Prostate gland (tissue), 2 donors: ENCODE measurements at regions not wholly inside any gene's neighbourhood (a gene's known extent, or its start where the extent isn't known, plus 50 kb on each side); places are given as distances from the start of the nearest gene placed in this dataset.

Experiments used
- DNase-seq: peaks from one replicate; pipeline ENCODE4 v3.0.0-alpha.2; 2019; ENCODE audit warnings: low spot score
- H3K27ac ChIP-seq, 2 donors: fragments of 200-600 bp; sonication (generic); 2 replicates each; pipeline ENCODE4 v1.5.1; 2017 to 2019
- H3K27me3 ChIP-seq: fragments of 200-600 bp; sonication (generic); replicated peaks from 2 replicates; pipeline ENCODE4 v1.5.1; 2019; ENCODE audit not compliant: insufficient read depth
- H3K36me3 ChIP-seq, 2 donors: fragments of 200-600 bp; sonication (generic); 1 replicate in 1 of 2; 2 replicates in 1 of 2; pipeline versions ENCODE4 v1.5.1 to v1.8.1; 2017 to 2019
- H3K4me1 ChIP-seq: fragments of 200-600 bp; sonication (generic); replicated peaks from 2 replicates; pipeline ENCODE4 v1.5.1; 2019
- H3K4me3 ChIP-seq, 2 donors: fragments of 200-600 bp; sonication (generic); 2 replicates each; pipeline ENCODE4 v1.5.1; 2017 to 2019
- H3K9me3 ChIP-seq: fragments of 200-600 bp; sonication (generic); 2 replicates; pipeline ENCODE4 v1.5.1; 2017
- CTCF ChIP-seq, 4 experiments: fragments of 200-600 bp in 2 of 4; fragments of 450-650 bp in 2 of 4; sonication (generic) in 2 of 4; IDR thresholded peaks; 1 replicate in 3 of 4; 2 replicates in 1 of 4; pipeline ENCODE4 v1.5.1; 2016 to 2019; ENCODE audit warnings: antibody characterized with exemption in 4 of 4, mild to moderate bottlenecking in 2 of 4, moderate library complexity in 2 of 4
- POLR2A ChIP-seq: fragments of 450-650 bp; IDR thresholded peaks from one replicate; pipeline ENCODE4 v1.6.1; 2016; ENCODE audit warnings: antibody characterized with exemption, mild to moderate bottlenecking
- POLR2AphosphoS5 ChIP-seq: sonication (generic); formaldehyde crosslinking; IDR thresholded peaks from one replicate; pipeline ENCODE4 v1.6.1; 2017; ENCODE audit warnings: antibody characterized with exemption
- WGBS: methylation state at CpG from one replicate; pipeline ENCODE4 v1.1.5; 2018; 5-methylcytosine and 5-hydroxymethylcytosine counted together
- intact Hi-C: fragments of 100-400 bp; cut with DNase I; formaldehyde crosslinking; loops from one replicate; pipeline ENCODE4 v1.14.2; 2022

- intact Hi-C loops: no loop called here
- Histone ChIP-seq H3K27ac (no peak overlapping the region), H3K9me3 (no peaks in the 10 kb centered on the region), H3K4me1 (no peaks in the 10 kb centered on the region), H3K4me3 (no peak overlapping the region), H3K36me3 (no peaks in the 10 kb centered on the region), H3K27me3 (no peaks in the 10 kb centered on the region)
- TF ChIP-seq POLR2AphosphoS5: no peak
- no peak for TF ChIP-seq POLR2A
- TF ChIP-seq CTCF (IDR thresholded peaks at IDR 0.05): no peak
- 92% methylated on average over 9 of the region's 9 CpGs for WGBS
- no peak for DNase-seq
Measured at GRCh38 chr18:79608069-79608468, 71.5 kb upstream of the CTDP1 start.

DNA sequence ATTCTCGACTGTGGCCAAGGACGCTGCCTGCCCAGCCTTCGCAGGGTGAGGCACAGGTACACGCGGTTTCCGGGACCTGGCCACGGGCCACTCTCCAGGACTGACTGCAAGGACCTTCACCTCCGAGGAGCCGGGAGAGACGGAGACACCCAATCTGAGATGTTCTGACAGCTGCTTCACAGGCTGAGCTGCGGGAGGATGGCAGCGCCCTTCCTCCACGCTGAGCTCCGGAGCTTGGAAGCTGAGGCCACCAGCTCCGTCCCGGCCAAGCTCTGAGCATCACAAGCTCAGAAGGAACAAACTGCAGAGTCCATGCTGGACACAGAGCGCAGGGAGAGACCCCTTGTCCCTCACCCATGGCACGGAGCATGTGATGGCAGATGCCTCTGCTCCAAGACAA is 71.1 kb upstream of the CTDP1 start:
- DNase-seq: no peak
- intact Hi-C loops: no loop called here
- 86% methylated on average over 18 of the region's 18 CpGs for WGBS
- H3K4me1 ChIP-seq: no peaks in the 10 kb centered on the region
- H3K36me3 ChIP-seq: no peaks in the 10 kb centered on the region
- H3K27ac ChIP-seq: no peak overlapping the region
- H3K4me3 ChIP-seq: no peak overlapping the region
- no peaks in the 10 kb centered on the region for H3K27me3 ChIP-seq
- no peaks in the 10 kb centered on the region for H3K9me3 ChIP-seq
- TF ChIP-seq POLR2A: no peak
- TF ChIP-seq POLR2AphosphoS5: no peak
- no peak for TF ChIP-seq CTCF (IDR thresholded peaks at IDR 0.05)

- H3K36me3 ChIP-seq: no peaks in the 10 kb centered on the region
- TF ChIP-seq CTCF (IDR thresholded peaks at IDR 0.05) (no peak), POLR2AphosphoS5 (no peak), POLR2A (no peak)
- no peak overlapping the region for H3K27ac ChIP-seq
- H3K4me3 ChIP-seq: no peak overlapping the region
- WGBS: 68% methylated on average over 11 of the region's 11 CpGs
- no peak for DNase-seq
- no peaks in the 10 kb centered on the region for H3K4me1 ChIP-seq
- H3K9me3 ChIP-seq: no peaks in the 10 kb centered on the region
- no peaks in the 10 kb centered on the region for H3K27me3 ChIP-seq
- intact Hi-C loops: no loop called here
Measured at GRCh38 chr18:79608999-79609461, 70.6 kb upstream of the CTDP1 start.

DNA sequence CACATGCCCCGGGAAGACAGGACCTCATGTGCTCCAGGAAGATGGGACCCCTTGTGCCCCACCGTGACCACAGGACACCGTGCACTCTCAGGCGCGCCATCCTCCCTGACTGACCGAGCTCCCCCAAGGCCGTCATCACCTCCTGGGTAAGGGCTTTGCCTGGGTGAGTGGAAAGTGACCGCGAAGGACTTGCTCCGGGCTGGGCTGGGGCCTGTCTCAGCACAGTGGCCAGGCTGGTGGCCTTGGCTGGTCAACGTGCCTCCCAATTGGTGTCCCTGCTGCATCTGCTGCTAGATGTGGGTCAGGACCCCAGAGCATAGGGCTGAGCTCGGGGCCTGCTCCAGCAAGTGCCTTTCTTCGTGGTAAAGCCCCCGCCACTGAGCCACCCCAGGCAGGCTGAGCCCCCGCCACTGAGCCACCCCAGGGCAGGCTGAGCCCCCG is 69.7 kb upstream of the CTDP1 start:
- Histone ChIP-seq H3K4me1 (no peaks in the 10 kb centered on the region), H3K27ac (no peak overlapping the region), H3K27me3 (no peaks in the 10 kb centered on the region), H3K9me3 (no peaks in the 10 kb centered on the region), H3K4me3 (no peak overlapping the region), H3K36me3 (no peaks in the 10 kb centered on the region)
- intact Hi-C loops: no loop called here
- 94% methylated on average over 15 of the region's 16 CpGs for WGBS
- no peak for TF ChIP-seq POLR2AphosphoS5
- no peak for TF ChIP-seq POLR2A
- no peak for TF ChIP-seq CTCF (IDR thresholded peaks at IDR 0.05)
- no peak for DNase-seq

- Histone ChIP-seq H3K9me3 (no peaks in the 10 kb centered on the region), H3K4me3 (no peak overlapping the region), H3K4me1 (no peaks in the 10 kb centered on the region), H3K27ac (no peak overlapping the region), H3K27me3 (no peaks in the 10 kb centered on the region), H3K36me3 (no peaks in the 10 kb centered on the region)
- WGBS: 94% methylated on average over 23 of the region's 23 CpGs
- no peak for TF ChIP-seq CTCF (IDR thresholded peaks at IDR 0.05)
- no peak for TF ChIP-seq POLR2AphosphoS5
- no peak for TF ChIP-seq POLR2A
- no peak for DNase-seq
- intact Hi-C loops: no loop called here
Measured at GRCh38 chr18:79610461-79611039, 69.1 kb upstream of the CTDP1 start.
